HG02852 (cell line): ENCODE measurements at regions not wholly inside any gene's neighbourhood (a gene's known extent, or its start where the extent isn't known, plus 50 kb on each side); places are given as distances from the start of the nearest gene placed in this dataset.

ENCODE experiments used
- ATAC-seq: cut with Tn5 transposase; IDR thresholded peaks from one replicate; pipeline ENCODE4 v1.9.1; 2021; ENCODE audit warnings: mild to moderate bottlenecking, moderate library complexity; ENCODE audit not compliant: unreplicated experiment

DNA sequence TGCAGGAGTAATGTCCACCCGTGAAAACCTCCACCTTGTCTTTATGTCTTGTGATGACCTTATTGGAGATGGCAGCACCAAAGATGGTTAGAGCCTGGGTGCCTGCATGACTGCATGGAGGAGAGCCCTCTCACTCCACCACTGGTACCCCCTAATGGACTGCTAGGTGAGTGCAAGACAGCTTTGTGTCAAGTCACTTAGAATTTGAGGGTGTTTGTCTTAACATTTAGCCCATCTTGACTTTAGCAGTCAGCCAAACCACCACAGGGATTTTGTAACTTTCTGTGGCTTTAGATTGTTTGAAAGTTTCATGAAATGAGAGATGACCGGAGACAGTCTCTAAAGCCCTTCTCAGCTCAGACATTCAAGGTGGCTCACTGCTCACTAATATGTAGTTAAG lies 232.9 kb upstream of the NCAM1 start:
- ATAC-seq, result no peak

DNA sequence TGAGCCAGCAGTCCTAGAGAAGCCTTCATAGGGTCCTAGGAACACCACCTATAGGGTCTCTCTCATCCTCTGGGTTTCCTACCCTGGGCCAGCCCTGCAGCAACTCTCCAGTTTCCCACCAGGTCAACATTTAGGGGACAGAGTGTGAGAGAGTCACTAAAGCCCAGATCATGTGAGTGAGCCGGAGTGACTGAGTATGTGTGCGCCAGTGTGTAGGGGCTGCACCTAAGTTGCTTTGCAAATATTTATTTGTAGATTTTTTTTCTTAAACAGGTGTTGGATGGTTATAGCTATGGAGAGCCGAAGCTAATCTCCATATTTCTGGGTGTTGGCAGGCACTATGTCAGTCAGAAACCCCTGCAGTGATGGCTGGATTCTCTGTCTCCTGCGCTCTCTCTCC lies 232.5 kb upstream of the NCAM1 start:
- ATAC-seq, result no peak

DNA sequence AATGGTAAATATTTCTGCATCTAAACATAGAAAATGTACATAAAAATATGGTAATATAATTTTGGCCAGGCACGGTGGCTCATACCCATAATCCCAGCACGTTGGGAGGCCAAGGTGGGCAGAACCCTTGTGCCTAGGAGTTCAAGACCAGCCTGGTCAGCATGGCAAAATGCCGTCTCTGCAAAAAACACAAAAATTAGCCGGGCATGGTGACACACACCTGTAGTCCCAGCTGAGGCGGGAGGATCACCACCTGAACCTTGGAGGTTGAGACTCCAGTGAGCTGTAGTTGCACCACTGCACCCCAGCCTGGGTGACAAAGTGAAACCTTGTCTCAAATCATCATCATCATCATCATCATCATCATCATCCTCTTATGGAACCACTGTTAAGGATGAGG lies 230.6 kb upstream of the NCAM1 start:
- ATAC-seq, result no peak

DNA sequence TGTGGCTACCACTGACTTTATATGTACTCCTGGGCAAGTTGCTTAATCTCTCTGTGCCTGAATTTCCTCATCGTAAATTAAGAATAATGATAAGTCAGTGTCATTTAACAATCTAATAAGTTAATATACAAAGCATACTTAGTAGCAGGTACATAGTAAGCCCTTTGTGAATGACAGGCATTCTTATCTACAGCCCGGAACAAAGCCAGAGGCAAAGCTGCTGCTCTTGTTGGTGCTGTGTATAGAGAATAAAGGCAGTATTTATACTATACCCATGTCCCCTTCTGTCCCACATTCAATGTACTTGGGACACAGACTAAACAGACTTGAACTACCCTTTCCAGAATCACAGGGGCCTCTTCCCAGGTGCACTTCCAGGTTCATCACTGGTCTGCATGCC lies 229.7 kb upstream of the NCAM1 start:
- no peak for ATAC-seq

DNA sequence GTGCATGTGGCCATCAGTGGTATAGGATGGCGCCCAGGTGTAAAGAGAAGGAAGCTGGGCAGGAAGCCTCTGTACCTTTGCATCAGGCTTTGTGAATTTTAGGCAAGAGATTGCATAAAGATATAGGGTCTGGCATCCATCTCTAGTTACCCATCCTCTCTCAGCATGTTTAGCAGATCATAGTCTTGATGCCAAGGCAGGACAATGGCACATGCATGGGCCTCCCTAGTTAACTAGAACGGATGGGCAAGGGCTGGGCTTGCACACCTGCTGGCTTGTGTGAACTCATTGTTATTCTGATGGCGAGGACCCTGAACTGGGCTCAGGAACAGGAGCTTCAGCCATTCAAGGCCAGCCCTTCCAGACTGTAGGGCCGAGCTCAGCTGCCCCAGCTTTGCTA lies 229.2 kb upstream of the NCAM1 start:
- no peak for ATAC-seq

DNA sequence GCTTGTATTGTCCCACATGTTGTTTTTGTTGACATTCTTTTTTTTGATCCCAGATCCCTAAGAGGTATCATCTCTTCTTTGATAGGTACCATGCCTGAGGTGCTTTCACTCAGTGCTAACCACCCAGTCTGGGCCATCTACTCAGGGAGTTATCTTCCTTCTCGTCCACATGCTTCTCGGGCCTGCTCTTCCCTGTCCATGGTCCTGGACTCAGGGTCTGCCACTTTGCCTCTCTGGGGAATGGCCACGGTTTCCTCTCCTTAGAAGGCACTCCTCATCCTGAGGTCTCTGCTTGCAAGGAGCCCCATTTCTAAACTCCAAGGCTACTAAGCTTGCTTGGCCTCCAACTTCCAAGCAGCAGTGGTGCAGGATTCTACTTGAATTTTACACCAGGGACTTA lies 227.0 kb upstream of the NCAM1 start:
- ATAC-seq, result no peak

DNA sequence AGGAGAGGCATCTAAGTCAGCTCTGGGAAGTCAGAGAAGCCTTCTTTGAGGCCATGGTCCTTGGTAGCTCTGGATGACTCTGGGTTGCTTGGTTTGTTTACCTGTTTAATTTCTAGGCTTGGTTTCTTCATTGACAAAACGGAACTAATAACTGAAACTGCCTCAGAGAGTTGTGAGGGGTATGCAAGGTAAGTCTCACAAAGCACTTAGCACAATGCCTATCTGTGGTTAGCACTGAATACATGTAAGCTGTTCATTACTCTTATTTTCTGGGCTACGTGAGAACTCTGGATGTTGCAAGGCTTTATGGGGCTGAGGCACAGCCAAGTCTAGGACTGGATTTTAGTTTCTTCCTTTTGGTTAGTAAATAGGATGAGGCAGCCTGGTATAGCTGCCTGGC lies 225.8 kb upstream of the NCAM1 start:
- no peak for ATAC-seq

DNA sequence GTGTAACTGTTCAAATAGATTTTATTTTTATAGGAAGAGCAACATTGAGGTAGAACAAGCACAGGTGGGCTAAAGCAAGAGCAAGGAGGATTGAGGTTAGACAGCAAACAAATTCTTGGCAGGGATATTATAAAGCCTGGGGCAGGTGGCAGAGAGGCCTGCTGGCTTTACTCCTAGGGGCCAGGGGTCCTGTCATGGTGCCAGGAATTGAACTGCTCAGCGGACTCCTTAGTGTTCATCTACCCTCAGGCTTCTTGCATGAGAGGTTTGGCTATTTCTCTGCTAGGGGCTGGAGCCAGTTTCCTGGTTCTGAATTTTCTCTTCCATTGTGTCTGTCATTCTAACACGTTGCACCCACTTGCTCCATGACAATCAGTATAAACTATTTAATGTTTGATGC lies 217.2 kb upstream of the NCAM1 start:
- no peak for ATAC-seq

DNA sequence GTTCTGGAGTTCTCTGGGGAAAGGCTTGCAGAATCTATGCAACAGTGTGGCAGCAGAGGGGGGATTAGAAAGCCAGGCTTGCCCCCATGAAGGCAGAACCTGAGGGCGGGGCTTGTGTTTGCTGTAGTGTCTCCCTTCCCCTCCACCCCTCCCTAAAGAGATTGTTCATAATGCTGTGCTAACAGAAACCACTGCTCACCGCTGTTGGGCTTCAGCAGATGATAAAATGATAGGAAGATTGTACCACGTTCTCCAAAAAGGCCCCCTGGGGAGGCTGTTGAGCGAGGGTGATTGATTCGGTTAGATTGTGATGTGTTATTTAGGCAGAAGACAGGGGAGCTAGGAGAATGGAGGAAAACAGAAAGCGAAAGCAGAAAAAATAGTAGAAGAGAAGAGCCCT lies 215.2 kb upstream of the NCAM1 start:
- no peak for ATAC-seq

DNA sequence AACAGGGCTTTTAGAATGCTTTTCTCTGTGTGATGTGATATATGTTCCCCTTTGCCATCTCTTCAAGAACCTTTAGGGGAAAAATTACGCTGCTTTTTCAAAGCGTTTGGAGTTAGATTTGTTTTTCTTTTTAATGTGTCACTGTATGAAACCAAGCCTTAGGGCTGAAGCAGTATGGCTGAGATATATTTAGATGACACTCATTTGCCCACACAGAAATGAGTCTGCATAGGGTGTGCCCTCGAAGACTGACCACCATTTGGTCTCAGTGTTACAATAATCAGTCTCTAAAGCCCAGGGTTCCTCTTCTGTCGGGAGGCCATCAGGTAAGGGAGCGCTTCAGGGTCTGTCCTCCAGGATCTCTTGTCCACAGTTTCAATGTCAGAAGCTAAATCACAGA lies 213.0 kb upstream of the NCAM1 start:
- ATAC-seq, result no peak

DNA sequence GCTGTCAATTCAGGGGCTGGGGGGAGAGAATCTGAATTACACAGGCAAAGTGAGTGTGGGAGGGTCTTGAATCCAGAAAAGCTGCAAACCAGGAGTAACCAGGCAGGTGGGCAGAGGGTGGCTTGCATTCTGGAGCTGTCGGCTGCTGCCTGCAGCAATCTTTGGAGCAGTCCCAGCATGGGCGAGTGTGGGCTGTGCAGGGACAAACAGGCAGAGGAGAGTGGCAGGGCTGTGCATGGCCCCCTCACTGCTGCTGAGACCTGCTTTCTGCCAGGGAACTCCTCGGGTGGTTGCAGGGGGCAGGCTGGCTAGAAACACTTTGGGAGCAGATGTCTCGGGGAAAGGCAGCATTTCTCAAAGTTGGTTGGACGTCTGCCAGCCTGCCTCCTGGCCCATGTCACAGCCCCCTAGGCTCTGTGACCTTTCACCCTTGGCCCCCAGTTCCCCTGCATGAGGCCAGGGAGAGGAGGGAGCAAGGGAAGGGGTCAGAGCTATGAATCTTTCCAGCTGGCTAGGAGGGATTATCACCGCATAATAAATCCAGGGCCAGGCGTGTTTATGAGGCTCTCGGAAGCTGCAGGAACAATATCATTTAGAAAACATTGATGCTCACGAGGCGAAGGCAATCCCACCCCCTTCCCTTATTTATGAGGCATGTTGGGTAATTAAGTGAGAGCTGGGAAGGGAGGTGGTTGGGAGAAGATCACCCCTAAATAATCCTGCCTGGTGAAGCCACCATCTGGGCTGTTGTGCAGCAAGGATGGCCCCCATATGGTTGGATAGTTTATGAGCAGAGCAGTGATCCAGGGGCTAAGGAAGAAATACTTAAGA lies 212.3 kb upstream of the NCAM1 start:
- ATAC-seq, result no peak

DNA sequence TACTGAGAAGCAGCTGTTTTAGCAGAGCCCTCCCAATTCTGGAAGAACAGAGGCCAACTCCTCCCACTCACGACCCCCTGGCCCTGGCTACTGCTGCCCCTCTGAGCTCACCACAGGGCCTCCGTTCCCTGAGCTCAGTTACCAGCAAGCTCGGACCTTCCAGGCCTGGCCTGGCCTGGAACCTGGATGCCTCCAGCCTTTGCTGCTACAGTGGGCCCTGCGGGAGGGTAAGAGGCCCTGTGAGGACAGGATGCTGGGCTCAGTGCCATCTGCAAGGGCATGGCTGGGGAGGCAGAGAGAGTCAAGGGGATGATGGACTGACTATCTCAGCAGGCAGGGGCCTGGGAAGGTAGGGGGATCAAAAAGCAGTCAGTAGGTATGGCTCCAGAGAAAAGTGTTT lies 209.9 kb upstream of the NCAM1 start:
- ATAC-seq, result no peak

DNA sequence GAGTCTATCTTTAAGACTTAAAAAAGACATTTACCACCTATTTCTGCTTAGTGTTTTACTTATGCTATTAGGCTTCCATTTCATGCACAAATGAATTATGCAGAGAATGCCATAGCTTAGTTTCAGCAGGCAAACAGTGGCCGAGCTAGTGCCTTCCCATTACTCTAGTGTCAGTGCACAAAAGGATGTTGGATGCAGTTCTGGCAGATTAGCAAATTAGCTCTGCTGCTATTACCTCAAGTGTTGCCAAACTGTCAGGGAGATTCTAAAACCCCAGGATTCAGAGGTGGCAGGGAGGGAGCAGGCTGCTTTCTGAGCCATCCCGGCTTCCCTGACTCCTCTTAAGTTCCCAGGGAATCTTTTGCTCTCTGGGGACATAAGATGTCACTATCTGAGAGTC lies 209.4 kb upstream of the NCAM1 start:
- no peak for ATAC-seq

DNA sequence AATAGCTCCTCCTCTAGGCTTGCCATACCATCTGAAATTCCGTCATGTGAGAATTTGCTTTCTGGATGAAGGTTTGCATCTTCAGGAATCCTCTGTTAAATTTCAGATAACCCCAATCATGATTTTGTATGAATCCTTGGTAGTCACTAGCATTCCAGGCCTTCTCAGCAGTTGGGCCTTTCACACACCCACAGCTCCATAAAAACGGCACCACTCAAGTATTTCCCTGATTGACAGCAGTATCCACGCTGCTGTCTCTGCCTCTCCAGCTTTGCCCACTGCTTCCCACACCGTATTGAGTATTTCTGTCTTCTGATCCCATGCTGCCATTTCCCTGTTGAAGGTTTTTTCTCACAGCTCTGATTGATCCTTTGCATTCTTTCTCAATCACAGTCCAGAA lies 208.7 kb upstream of the NCAM1 start:
- no peak for ATAC-seq

DNA sequence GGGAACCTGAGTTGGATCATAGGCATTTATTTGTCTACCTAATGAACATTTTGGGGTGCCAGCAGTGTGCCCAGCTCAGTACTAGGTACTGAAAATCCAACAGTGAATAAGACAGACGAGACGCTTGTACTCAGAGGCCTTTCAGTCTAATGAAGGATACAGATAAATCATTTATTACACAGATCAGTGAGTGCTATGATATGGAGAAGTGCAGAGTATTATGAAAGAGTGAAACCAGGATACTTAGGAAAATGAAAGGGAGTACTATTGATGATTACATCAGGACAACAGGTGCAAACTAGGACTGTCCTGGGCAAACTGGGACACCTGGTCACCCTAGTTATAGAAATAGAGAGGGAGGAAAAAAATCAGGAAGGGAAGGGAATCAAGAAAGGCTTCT lies 207.5 kb upstream of the NCAM1 start:
- no peak for ATAC-seq

DNA sequence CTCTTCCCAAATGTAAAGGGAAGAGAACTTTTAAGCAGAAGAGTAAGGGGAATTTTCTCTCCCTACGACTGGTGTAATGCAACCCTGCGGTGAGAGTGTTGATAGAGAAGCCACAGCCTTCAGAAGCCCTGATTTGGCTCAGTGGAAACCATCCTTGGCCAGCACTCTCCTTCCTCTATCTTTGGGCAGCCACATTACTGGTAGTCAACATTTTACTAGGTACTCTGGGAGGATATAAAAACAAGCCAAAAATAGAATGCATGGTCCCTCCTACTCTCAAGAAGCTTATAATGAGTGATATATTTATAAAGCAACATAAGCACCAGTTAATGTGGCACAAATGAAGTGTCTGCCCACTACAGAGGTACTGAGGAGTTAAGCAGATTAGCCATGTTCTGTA lies 201.8 kb upstream of the NCAM1 start:
- no peak for ATAC-seq

DNA sequence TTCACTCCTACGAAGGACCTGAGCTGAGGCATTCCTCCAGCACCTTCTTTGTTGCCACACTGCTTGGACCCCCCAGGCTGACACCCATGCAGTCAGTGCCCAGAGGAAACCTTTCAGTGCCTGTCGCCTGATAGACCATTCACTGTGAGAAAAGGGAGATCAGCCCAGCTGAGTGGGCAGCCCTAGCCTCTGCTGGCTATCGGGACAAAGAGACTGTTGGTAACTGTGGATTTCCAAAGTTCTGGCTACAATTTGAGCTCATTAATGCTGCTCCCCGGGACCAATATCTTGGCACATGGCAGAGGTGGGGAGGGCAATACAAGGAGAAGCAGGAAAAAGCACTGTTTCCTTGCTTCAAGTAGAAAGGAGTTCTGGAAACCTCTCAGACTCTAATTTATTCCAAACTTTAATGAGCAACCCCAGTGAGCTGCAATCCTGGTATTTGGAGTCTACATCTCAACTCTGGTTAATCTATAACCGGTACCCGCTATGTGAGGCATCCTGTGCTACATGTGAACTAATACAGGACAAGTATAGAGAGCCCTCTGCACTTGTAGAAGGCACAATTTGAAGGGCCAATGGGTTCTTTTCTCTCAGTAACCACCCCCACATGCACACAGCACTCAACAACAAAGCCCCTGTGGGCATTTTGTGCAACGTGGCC lies 200.7 kb upstream of the NCAM1 start:
- ATAC-seq, result no peak

DNA sequence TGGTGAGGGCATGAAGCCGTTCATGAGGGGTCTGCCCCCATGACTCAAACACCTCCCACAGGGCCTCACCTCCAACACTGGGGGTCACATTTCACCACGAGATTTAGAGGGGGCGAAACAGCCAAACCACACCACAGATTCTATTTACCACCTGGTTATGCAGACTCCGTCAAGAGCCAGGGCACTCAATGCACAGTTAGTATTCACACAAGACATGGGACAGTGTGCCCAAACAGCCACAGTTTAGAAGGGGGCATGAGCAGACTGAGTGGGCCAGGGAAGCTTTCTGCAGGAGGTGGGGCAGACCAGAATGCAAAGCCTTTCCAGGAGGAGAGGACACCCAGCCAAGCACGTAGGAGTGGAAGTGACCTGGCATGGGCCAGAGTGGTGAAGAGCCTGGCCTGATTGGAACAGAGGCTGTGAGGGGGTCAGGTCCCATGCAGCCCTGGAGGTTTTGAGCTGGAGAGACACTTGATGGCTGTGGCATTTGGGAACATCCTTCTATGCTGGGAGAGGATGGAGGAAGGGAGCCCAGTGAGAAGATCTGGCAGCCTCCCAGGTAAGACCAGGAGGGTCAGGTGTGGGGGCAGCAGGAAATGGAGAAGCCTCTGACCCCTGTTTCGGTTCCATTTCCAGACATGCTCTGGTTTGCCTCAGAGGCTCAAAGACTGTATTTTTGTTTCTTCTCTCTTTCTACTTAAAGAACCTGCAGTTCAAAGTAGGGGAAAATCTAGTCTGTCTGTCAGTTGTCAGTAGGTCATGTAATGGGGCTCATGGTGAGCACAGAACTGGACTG lies 199.1 kb upstream of the NCAM1 start:
- no peak for ATAC-seq

DNA sequence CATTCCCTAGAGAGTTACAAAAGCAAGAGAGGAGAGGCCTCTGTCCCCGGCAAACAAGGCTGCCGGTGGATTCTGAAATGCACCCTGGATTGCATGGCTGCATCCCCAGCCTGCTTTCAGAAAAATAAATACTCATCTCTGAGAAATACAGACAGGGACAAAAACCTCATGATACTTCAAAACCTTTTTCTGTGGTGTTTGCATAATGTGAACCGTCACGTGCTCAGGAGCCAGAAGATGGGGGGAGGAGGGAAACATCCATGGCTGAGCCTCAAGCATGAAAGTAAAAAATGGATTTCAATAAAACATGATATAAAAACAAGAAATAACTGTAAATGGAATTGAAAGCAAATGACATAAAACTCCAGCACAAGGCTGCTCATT lies 198.5 kb upstream of the NCAM1 start:
- ATAC-seq, result no peak

DNA sequence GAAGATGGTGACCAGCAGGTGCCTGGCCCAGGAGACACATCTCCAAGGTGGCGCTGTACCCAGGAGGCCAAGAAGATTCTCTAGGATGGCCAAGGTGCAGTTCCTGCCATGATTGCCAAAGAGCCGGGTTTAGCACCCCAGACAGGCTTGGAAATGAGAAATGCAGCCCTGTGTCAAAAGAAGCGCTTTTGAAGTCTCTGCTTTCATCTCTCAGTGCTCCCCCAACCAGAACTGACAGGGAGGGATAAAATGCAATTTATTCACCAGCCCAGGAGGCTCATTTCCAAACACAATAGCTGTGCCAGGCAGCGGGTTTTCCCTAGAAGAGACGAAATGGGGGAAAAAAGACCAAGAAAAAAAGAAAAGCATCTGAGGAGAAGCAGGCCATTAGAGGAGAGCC lies 195.9 kb upstream of the NCAM1 start:
- no peak for ATAC-seq

DNA sequence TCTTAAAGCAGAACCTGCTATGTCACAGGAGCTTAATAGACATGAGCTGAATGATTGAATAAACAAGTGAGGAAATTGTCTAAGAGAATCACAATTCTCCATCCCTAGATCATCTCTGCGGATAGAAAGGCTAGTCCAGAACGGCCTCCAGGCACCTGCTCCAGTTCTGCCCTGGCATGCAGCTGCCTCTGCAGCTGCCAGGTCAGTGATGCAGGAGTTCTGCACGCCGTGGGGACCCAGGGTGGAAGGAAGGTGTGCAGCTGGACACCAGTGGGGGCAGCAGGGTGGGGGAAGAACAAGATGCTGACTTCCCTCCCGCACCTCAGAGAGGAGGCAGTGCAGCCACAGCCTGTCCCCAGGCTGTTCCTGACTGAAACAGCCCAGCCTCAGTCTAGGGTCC lies 192.1 kb upstream of the NCAM1 start:
- ATAC-seq, result no peak

DNA sequence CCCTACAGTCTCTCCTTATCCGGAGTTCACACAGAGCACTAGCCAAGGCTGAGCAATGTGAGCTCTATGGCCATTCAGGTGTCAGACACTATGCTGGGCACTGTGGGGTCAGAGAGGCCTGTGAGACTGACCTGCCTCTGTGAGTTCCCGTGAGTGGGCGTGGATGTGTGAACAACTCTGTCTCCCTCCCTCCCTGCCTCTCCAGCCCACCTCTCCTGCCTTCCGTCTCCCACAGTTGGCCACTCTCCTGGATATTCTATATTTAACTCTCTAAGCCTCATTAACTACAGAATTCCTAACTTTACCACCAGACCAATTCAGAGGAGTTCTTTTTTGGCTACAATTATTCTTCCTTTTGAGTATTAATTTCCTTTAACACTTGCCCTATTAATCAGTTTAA lies 191.6 kb upstream of the NCAM1 start:
- no peak for ATAC-seq
